Caco-2 (cell line): ENCODE measurements at regions not wholly inside any gene's neighbourhood (a gene's known extent, or its start where the extent isn't known, plus 50 kb on each side); places are given as distances from the start of the nearest gene placed in this dataset.

Experiments
- BruUV-seq: library from RNA; stranded (reverse); fragments of 400-500 nt; replicated peaks from 2 replicates; lab custom pipeline; 2021; lab: Mats Ljungman, UMichigan
- CTCF ChIA-PET: fragments of 300-600 bp; sonication (Branson Sonifier 250); formaldehyde crosslinking; loops from one replicate; lab custom pipeline; 2022; ENCODE audit warnings: antibody characterized with exemption; lab: Charles Lee
- POLR2A ChIA-PET: fragments of 300-600 bp; sonication (Branson Sonifier 250); formaldehyde crosslinking; loops from one replicate; lab custom pipeline; 2022; ENCODE audit warnings: antibody characterized with exemption; lab: Charles Lee
- DNase-seq, 2 experiments: peaks; one replicate each; pipeline versions ENCODE4 v3.0.0 to v3.0.0-alpha.2; 2020 to 2022
- H3K27me3 ChIP-seq: replicated peaks from 2 replicates; pipeline ENCODE4 v1.6.0; 2011; ENCODE audit warnings: low read length; ENCODE audit not compliant: control insufficient read depth, insufficient read depth
- H3K36me3 ChIP-seq: 2 replicates; pipeline ENCODE4 v1.5.1; 2011; ENCODE audit warnings: low read length; ENCODE audit not compliant: control insufficient read depth, insufficient read depth
- H3K4me1 ChIP-seq: fragments of 250-450 bp; sonication (Bioruptor Pico); 2 replicates; pipeline ENCODE4 v1.5.1; 2020; ENCODE audit warnings: mild to moderate bottlenecking
- H3K4me3 ChIP-seq: 2 replicates; pipeline ENCODE4 v1.5.1; 2011; ENCODE audit warnings: low read depth, mild to moderate bottlenecking, control low read depth, low read length
- H3K9me3 ChIP-seq: fragments of 250-450 bp; sonication (Bioruptor Pico); 2 replicates; pipeline ENCODE4 v1.5.1; 2020; ENCODE audit warnings: mild to moderate bottlenecking, moderate library complexity
- H3K27ac Mint-ChIP-seq: one replicate; pipeline ENCODE4 v1.8.0; 2022; ENCODE audit warnings: mixed read lengths; ENCODE audit not compliant: unreplicated experiment
- H3K27me3 Mint-ChIP-seq: one replicate; pipeline ENCODE4 v1.8.0; 2022; ENCODE audit warnings: mixed read lengths; ENCODE audit not compliant: insufficient read depth, unreplicated experiment
- H3K36me3 Mint-ChIP-seq: one replicate; pipeline ENCODE4 v1.8.0; 2022; ENCODE audit warnings: mild to moderate bottlenecking, mixed read lengths; ENCODE audit not compliant: insufficient read depth, unreplicated experiment
- H3K4me1 Mint-ChIP-seq: one replicate; pipeline ENCODE4 v1.8.0; 2022; ENCODE audit warnings: low read depth, mixed read lengths; ENCODE audit not compliant: unreplicated experiment
- H3K4me3 Mint-ChIP-seq: one replicate; pipeline ENCODE4 v1.8.0; 2022; ENCODE audit warnings: mild to moderate bottlenecking, moderate library complexity, mixed read lengths; ENCODE audit not compliant: unreplicated experiment
- H3K9me3 Mint-ChIP-seq: one replicate; pipeline ENCODE4 v1.8.0; 2022; ENCODE audit warnings: mixed read lengths; ENCODE audit not compliant: unreplicated experiment
- CTCF ChIP-seq, 2 experiments: fragments of 200-600 bp in 1 of 2; IDR thresholded peaks; 1 replicate in 1 of 2; 2 replicates in 1 of 2; pipeline versions ENCODE4 v1.5.1 to v1.8.0; 2011 to 2022; ENCODE audit warnings: antibody characterized with exemption in 1 of 2, control low read depth in 1 of 2, inconsistent platforms in 1 of 2, low read depth in 1 of 2, low read length in 1 of 2, mild to moderate bottlenecking in 1 of 2, moderate library complexity in 1 of 2; ENCODE audit not compliant: insufficient read depth in 1 of 2, severe bottlenecking in 1 of 2, unreplicated experiment in 1 of 2
- intact Hi-C: fragments of 100-400 bp; cut with micrococcal nuclease; formaldehyde crosslinking; loops from one replicate; pipeline ENCODE4 v1.10.0; 2022; ENCODE audit not compliant: unreplicated experiment

DNA sequence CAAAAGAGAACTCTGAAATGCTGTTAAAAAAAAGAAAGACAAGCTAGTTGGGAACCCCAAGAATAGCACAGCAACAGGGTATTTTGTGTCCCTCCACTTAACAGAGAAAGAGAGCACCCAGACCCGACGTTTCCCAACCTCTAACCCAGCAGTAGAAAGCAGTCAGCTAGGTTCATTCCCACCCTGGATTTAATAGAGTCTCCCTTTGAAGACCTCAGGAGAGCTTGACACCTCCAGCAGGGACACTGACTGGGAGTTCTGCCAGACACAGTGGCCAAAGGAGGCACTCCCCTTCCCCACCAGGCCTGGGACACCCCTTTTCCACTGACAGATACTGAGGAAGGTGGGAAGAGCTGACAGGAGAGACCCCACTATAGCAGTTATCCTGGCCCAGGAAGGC is 337.5 kb upstream of the MSX2 start:
- peaks cover 11% of the 10 kb centered on the region; the same call in 1 of the 2 replicates for H3K4me1 ChIP-seq
- H3K36me3 ChIP-seq: no peaks in the 10 kb centered on the region
- Mint-ChIP-seq H3K4me1 (no peaks in the 10 kb centered on the region), H3K9me3 (no peaks in the 10 kb centered on the region), H3K27ac (no peak overlapping the region), H3K27me3 (peaks cover 13% of the 10 kb centered on the region), H3K36me3 (no peaks in the 10 kb centered on the region), H3K4me3 (no peak overlapping the region)
- DNase-seq: no peak
- H3K27me3 ChIP-seq: no peaks in the 10 kb centered on the region
- TF ChIP-seq CTCF (IDR thresholded peaks at IDR 0.05; ENCODE audit: insufficient read depth in 1 of 2, low read depth in 1 of 2, low read length in 1 of 2, severe bottlenecking in 1 of 2, unreplicated experiment in 1 of 2): no peak
- H3K9me3 ChIP-seq: no peaks in the 10 kb centered on the region
- CTCF ChIA-PET: interaction anchor here (0.6 kb wide), 1 partner anchor 23 kb away, joined by 3 read pairs; no protein-coding TSS in a partner anchor
- no TSS peak for BruUV-seq
- intact Hi-C loops: no loop called here
- H3K4me3 ChIP-seq: no peak overlapping the region
- POLR2A ChIA-PET: no interaction called here

DNA sequence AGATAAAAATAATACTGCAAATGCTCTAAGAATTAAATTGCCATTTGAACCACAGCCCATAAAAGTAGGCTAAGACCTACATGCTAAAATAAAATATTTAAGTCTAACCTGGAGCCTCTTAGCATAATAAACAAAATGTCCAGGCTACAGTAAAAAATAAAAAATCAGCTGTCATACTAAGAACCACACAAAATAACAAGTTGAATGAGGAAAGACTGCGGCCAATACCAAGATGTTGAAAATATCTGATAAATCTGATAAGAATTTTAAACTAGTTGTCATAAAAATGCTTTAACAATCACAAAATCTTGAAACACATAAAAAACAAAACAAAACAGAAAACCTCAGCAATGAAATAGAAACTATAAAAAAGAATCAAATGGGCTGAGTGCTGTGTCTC is 336.9 kb upstream of the MSX2 start:
- H3K9me3 Mint-ChIP-seq: no peaks in the 10 kb centered on the region
- no peaks in the 10 kb centered on the region for H3K27me3 ChIP-seq
- no peak overlapping the region for H3K4me3 Mint-ChIP-seq
- H3K9me3 ChIP-seq: no peaks in the 10 kb centered on the region
- ChIA-PET CTCF (no interaction called here), POLR2A (no interaction called here)
- H3K27me3 Mint-ChIP-seq: peaks cover 14% of the 10 kb centered on the region
- no peak overlapping the region for H3K4me3 ChIP-seq
- no peaks in the 10 kb centered on the region for H3K36me3 Mint-ChIP-seq
- DNase-seq: no peak
- intact Hi-C loops: no loop called here
- H3K4me1 ChIP-seq: peaks cover 11% of the 10 kb centered on the region; the same call in 1 of the 2 replicates
- no TSS peak for BruUV-seq
- no peak for TF ChIP-seq CTCF (IDR thresholded peaks at IDR 0.05; ENCODE audit: insufficient read depth in 1 of 2, low read depth in 1 of 2, low read length in 1 of 2, severe bottlenecking in 1 of 2, unreplicated experiment in 1 of 2)
- no peak overlapping the region for H3K27ac Mint-ChIP-seq
- H3K36me3 ChIP-seq: no peaks in the 10 kb centered on the region
- no peaks in the 10 kb centered on the region for H3K4me1 Mint-ChIP-seq

- Mint-ChIP-seq H3K4me3 (no peak overlapping the region), H3K27ac (no peak overlapping the region), H3K4me1 (no peaks in the 10 kb centered on the region), H3K9me3 (no peaks in the 10 kb centered on the region), H3K36me3 (no peaks in the 10 kb centered on the region), H3K27me3 (peaks cover 19% of the 10 kb centered on the region)
- no peak for TF ChIP-seq CTCF (IDR thresholded peaks at IDR 0.05; ENCODE audit: insufficient read depth in 1 of 2, low read depth in 1 of 2, low read length in 1 of 2, severe bottlenecking in 1 of 2, unreplicated experiment in 1 of 2)
- no peaks in the 10 kb centered on the region for H3K9me3 ChIP-seq
- H3K36me3 ChIP-seq: no peaks in the 10 kb centered on the region
- no peak for DNase-seq
- intact Hi-C loops: no loop called here
- H3K4me3 ChIP-seq: no peak overlapping the region
- ChIA-PET POLR2A (no interaction called here), CTCF (no interaction called here)
- BruUV-seq: no TSS peak
- H3K4me1 ChIP-seq: no peaks in the 10 kb centered on the region
- H3K27me3 ChIP-seq: no peaks in the 10 kb centered on the region; the same call in 1 of the 2 replicates
Observed at GRCh38 chr5:174392892-174393291, 331.5 kb upstream of the MSX2 start.
